Mesodermal cell (in vitro differentiated cells): ENCODE measurements at regions not wholly inside any gene's neighbourhood (a gene's known extent, or its start where the extent isn't known, plus 50 kb on each side); places are given as distances from the start of the nearest gene placed in this dataset.

ENCODE experiments used
- H3K27ac ChIP-seq: 2 replicates; pipeline ENCODE4 v1.7.0; 2013; ENCODE audit warnings: mild to moderate bottlenecking, low read depth, low read length, moderate library complexity; ENCODE audit not compliant: severe bottlenecking
- H3K36me3 ChIP-seq: 2 replicates; pipeline ENCODE4 v1.7.1; 2013; ENCODE audit warnings: mild to moderate bottlenecking, low read length, moderate library complexity; ENCODE audit not compliant: control insufficient read depth, insufficient read depth
- H3K4me1 ChIP-seq: one replicate; pipeline ENCODE4 v1.7.1; 2013; ENCODE audit warnings: mild to moderate bottlenecking, low read length; ENCODE audit not compliant: insufficient read depth, control insufficient read depth, poor library complexity, severe bottlenecking
- H3K4me3 ChIP-seq: 2 replicates; pipeline ENCODE4 v1.7.0; 2013; ENCODE audit warnings: low read length, control low read depth, mild to moderate bottlenecking; ENCODE audit not compliant: insufficient read depth, poor library complexity, severe bottlenecking; ENCODE audit errors: extremely low read depth
- H3K9me3 ChIP-seq: 2 replicates; pipeline ENCODE4 v1.7.1; 2013; ENCODE audit warnings: mild to moderate bottlenecking, low read length, moderate library complexity; ENCODE audit not compliant: control insufficient read depth
- WGBS, 2 experiments: methylation state at CpG; one replicate each; pipeline ENCODE4 v1.1.5; 2013; ENCODE audit warnings: missing lambda C conversion rate in 2 of 2; ENCODE audit not compliant: insufficient coverage in 2 of 2; 5-methylcytosine and 5-hydroxymethylcytosine counted together

DNA sequence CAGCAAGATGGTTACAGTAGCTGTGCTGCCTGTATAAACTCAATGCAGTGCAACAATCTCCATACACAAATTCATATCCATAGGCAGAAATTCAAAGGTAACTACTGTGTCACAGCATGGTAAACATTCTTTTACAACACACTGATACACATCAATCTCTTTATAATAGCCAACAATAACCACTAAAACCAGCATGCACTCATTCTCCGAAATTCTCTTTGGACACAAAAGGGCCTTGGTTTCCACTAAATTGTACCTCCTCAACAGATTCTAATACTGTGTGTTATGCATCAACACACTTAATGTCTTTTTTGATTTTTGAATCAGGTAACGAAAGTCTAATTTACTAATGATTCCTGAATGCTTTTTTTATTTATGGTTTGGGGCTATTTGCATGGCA lies 1323.7 kb downstream of the GRIK2 start:
- Histone ChIP-seq H3K27ac (no peak overlapping the region), H3K36me3 (no peaks in the 10 kb centered on the region), H3K9me3 (no peaks in the 10 kb centered on the region), H3K4me1 (no peaks in the 10 kb centered on the region), H3K4me3 (no peak overlapping the region)
- WGBS, 2 experiments, result 67% methylated on average over 1 of the region's 2 CpGs; no CpG with 5 or more reads in 1 of the 2 experiments

DNA sequence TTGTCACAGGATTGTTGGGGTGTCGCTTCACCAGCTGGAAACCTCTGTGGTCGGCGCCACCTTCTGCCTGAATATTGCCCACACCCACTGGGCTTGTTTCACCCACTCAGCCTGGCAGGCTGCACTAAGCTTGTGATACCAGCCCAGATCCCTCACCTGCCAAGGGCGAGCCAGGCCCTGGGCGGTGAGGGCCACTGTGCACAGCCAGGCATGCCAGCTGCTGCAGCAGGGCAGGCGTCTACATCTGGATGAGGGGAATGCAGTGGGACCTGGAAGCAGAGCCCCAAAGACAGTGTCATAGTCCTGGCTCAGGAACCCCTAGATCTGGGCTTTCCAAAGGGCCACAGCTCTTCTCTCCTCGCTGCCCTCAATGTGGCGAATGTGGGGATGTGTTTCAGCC lies 1307.5 kb downstream of the GRIK2 start:
- no peaks in the 10 kb centered on the region for H3K4me1 ChIP-seq
- H3K4me3 ChIP-seq, result no peak overlapping the region
- H3K9me3 ChIP-seq, result no peaks in the 10 kb centered on the region
- no peak overlapping the region for H3K27ac ChIP-seq
- H3K36me3 ChIP-seq, result no peaks in the 10 kb centered on the region
- 93 to 98% methylated on average over 4 to 6 of the region's 8 CpGs for WGBS, 2 experiments

DNA sequence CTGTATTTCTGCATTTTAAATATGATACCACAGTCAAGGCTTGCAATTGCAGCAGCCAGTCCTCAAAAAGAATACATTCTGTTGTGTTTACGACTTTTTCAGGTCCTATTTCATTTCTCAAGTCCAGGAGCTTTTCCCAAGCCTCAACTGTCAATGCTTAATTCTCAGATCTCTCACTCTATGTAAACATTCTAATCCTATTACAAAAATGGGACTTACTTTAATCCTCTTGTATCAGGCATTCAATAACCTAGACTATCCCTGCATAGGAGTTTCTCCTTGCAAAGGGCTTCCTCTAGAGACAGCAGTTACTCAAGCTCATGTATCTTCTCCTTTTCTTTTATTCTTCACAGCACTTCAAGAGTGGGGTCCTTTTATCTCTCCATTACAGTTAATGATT lies 1293.0 kb downstream of the GRIK2 start:
- no peaks in the 10 kb centered on the region for H3K36me3 ChIP-seq
- H3K4me3 ChIP-seq, result no peak overlapping the region
- no peaks in the 10 kb centered on the region for H3K4me1 ChIP-seq
- 47 to 78% methylated on average over 1 of the region's 1 CpG for WGBS, 2 experiments
- H3K27ac ChIP-seq, result no peak overlapping the region
- no peaks in the 10 kb centered on the region for H3K9me3 ChIP-seq

DNA sequence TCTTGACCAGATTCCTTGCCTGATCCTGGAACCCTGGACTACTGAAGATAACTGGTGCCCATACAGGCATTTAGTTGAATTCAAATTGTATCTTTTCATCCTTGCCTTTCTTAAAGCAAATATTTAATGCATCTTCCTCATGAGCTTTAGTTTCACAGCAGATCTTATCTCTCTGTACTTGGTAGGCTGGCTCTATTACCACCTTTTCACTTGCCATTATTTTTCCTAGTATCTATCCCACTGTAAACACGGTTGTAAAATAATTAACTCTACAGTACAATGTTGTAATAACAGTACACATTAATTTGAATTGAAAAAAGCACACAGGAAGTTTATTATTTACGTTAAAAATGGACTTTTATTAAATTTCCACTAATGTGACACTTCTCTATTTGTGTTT lies 1286.9 kb downstream of the GRIK2 start:
- Histone ChIP-seq H3K4me3 (no peak overlapping the region), H3K4me1 (no peaks in the 10 kb centered on the region), H3K9me3 (no peaks in the 10 kb centered on the region), H3K27ac (no peak overlapping the region), H3K36me3 (no peaks in the 10 kb centered on the region)
- no CpG with 5 or more reads among the region's 2 CpGs for WGBS, 2 experiments

DNA sequence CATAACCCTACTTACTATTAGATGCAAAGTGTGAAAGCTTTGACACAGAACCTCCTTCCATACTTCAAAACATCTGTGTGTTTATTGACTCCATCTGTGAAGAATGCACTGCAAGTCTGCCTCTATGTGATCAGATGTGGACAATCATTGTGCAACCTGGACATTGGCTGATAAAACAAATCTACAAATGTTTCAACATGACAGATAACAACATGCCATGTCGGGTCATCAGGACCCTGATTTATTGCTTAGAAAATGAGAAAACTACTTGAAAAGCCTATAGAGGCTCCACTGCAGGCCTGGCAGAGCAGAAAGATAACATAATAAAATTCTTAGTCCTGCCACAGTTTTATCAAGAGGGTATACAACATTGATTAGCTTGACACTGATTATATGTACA lies 1286.4 kb downstream of the GRIK2 start:
- 60% methylated on average over 1 of the region's 1 CpG; no CpG with 5 or more reads in 1 of the 2 experiments for WGBS, 2 experiments
- H3K4me1 ChIP-seq, result no peaks in the 10 kb centered on the region
- H3K9me3 ChIP-seq, result no peaks in the 10 kb centered on the region
- H3K4me3 ChIP-seq, result no peak overlapping the region
- no peaks in the 10 kb centered on the region for H3K36me3 ChIP-seq
- H3K27ac ChIP-seq, result no peak overlapping the region

DNA sequence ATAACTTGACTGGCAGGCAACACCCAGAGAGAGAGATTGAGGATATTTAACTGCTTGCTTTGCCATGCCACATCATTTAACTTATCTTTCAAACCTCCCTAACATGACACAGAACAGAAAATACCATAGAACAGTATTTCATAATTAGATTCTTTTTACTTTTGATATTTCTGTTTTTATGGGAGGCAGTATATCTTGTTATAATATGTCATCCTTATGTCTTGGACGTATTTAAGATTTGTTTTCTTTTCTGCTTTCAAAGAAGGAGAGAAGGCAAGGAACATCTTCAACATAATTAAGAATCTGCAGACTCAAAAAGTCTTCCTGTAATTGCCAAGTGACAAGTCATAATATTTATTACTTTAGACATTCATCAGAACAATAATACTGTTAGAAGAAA lies 1283.7 kb downstream of the GRIK2 start:
- Histone ChIP-seq H3K27ac (no peak overlapping the region), H3K36me3 (no peaks in the 10 kb centered on the region)
- no CpG with 5 or more reads among the region's 1 CpG for WGBS, 2 experiments

DNA sequence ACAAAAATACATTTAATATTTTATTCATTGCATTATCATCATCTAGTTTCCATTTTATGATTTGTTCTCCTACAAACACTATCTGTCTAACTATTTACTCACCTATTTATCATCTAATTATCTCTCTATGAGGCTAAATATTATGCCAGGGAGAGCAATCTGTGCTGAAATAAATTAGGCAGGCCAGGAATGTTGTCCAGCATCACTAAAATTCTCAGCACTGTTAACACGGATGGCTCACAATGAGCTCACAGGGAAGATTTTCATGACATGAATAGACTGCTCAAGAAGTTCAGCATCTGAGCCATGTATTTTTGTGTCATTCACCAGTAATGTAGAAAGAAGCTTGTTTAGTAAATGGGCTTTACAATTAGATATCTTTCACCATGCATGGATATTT lies 1277.2 kb downstream of the GRIK2 start:
- 100% methylated on average over 1 of the region's 1 CpG; no CpG with 5 or more reads in 1 of the 2 experiments for WGBS, 2 experiments
- no peaks in the 10 kb centered on the region for H3K9me3 ChIP-seq

More for the DNA sequence above, 1283.7 kb downstream of the GRIK2 start:
- Histone ChIP-seq H3K4me1 (no peaks in the 10 kb centered on the region), H3K9me3 (no peaks in the 10 kb centered on the region), H3K4me3 (no peak overlapping the region)

DNA sequence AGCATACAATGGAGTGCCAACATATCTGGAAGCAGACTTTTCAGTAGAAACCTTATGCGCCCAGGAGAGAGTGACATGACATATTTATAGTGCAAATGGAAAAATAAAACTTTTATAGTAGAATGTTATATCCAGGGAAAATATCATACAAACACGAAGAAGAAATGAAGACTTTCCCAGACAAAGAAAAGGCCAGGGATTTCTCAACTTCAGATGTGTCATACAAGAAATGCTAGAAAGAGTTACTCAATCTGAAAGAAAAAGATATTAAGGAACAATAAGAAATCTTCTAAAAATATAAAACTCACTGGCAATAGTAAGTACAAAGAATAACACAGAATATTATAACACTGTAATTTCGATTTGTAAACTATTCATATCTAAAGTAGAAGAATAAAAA lies 1269.3 kb downstream of the GRIK2 start:
- H3K36me3 ChIP-seq, result no peaks in the 10 kb centered on the region
- no peaks in the 10 kb centered on the region for H3K4me1 ChIP-seq
- H3K4me3 ChIP-seq, result no peak overlapping the region
- no peak overlapping the region for H3K27ac ChIP-seq
- H3K9me3 ChIP-seq, result no peaks in the 10 kb centered on the region
- WGBS, 2 experiments, result 80% methylated on average over 1 of the region's 3 CpGs; no CpG with 5 or more reads in 1 of the 2 experiments

More for the DNA sequence above, 1277.2 kb downstream of the GRIK2 start:
- Histone ChIP-seq H3K36me3 (no peaks in the 10 kb centered on the region), H3K4me3 (no peak overlapping the region), H3K4me1 (no peaks in the 10 kb centered on the region), H3K27ac (no peak overlapping the region)

DNA sequence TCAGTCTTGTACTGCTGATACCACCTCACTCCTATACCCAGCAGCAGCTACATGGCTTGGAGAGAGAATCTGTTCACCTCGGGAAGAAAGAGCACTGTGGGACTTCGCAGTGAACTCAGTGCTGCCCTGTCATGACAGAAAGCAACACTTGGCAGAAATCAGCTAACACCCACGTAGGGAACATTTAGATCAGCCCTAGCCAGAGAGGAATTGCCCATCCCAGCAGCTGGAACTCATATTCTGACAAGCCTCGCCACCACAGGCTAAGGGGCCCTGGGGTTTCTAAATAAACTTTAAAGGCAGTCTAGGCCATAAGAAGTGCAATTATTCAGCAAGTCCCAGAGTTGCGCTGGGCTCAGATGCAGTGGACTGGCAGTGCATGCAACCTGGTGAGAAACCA lies 1266.8 kb downstream of the GRIK2 start:
- Histone ChIP-seq H3K4me1 (no peaks in the 10 kb centered on the region), H3K9me3 (no peaks in the 10 kb centered on the region), H3K4me3 (no peak overlapping the region), H3K27ac (no peak overlapping the region), H3K36me3 (no peaks in the 10 kb centered on the region)
- WGBS, 2 experiments, result 84 to 86% methylated on average over 5 of the region's 5 CpGs

DNA sequence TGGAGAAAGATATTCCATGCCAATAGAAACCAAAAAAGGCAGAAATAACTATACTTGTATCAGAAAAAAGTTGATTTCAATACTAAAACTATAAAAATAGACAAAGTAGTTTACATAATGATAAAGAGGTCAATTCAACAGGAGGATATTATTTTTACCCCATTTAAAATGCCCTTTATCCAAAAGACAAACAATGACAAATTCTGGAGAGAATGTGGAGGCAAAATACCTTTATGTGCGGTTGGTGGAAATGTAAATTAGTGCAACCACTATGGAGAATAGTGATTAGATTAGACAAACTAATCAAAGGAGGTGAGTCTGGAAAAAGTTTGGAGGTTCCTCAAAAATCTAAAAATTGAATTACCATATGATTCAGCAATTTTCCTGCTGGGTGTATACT lies 1262.3 kb downstream of the GRIK2 start:
- no peaks in the 10 kb centered on the region for H3K36me3 ChIP-seq
- H3K4me1 ChIP-seq, result no peaks in the 10 kb centered on the region
- H3K4me3 ChIP-seq, result no peak overlapping the region
- H3K9me3 ChIP-seq, result no peaks in the 10 kb centered on the region
- no peak overlapping the region for H3K27ac ChIP-seq
- no CpG with 5 or more reads among the region's 1 CpG for WGBS, 2 experiments

DNA sequence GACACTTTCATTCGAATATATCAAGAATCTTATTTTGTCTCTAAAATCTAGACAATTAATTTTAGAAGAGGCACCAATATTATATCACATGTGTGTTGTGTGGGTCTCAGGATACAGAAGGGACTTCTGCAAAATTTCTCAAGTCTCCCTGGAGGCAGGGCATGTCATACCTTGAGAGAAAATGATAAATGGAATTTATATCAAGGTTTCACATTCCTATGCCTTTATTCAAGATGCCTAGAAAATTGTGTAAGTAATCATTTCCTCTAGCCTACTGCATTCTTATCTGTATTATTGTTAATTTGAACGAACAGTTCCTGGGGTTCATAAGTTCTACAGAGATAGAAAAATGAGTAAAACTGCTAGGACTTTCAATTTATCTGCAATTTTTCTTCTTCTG lies 1247.9 kb downstream of the GRIK2 start:
- Histone ChIP-seq H3K4me3 (no peak overlapping the region), H3K27ac (no peak overlapping the region), H3K36me3 (no peaks in the 10 kb centered on the region), H3K4me1 (no peaks in the 10 kb centered on the region), H3K9me3 (no peaks in the 10 kb centered on the region)
- no CpG with 5 or more reads among the region's 2 CpGs for WGBS, 2 experiments
